ENCODE measurements at regions not wholly inside any gene's neighbourhood (a gene's known extent, or its start where the extent isn't known, plus 50 kb on each side); places are given as distances from the start of the nearest gene placed in this dataset.

GRCh38 chr10:121036431-121036830 lies 185.3 kb downstream of the WDR11 start:
- TF ChIP-seq CTCF (optimal IDR thresholded peaks at IDR 0.05 in 1 of 3, IDR thresholded peaks at IDR 0.05 in 1 of 3, conservative IDR thresholded peaks at IDR 0.05 in 1 of 3; ENCODE audit: extremely low read depth in 1 of 3, insufficient read depth in 2 of 3, low read length in 3 of 3) (no peak), EZH2 (IDR thresholded peaks at IDR 0.05; ENCODE audit: low read length) (no peak)
